Endothelial cell (in vitro differentiated cells): ENCODE measurements at regions not wholly inside any gene's neighbourhood (a gene's known extent, or its start where the extent isn't known, plus 50 kb on each side); places are given as distances from the start of the nearest gene placed in this dataset.
A peak's percentile ranks its signal among the peaks of the same experiment; 100 is the strongest.

ENCODE experiments used
- DNase-seq: peaks from one replicate; pipeline ENCODE4 v3.0.0; 2021; ENCODE audit warnings: low spot score
- H3K27ac Mint-ChIP-seq: one replicate; pipeline ENCODE4 v1.8.0; 2021; ENCODE audit warnings: mixed read lengths, inconsistent platforms; ENCODE audit not compliant: unreplicated experiment
- H3K27me3 Mint-ChIP-seq: one replicate; pipeline ENCODE4 v1.8.0; 2021; ENCODE audit warnings: mild to moderate bottlenecking, moderate library complexity, mixed read lengths, inconsistent platforms; ENCODE audit not compliant: unreplicated experiment
- H3K36me3 Mint-ChIP-seq: one replicate; pipeline ENCODE4 v1.8.0; 2021; ENCODE audit warnings: mild to moderate bottlenecking, low read depth, mixed read lengths, inconsistent platforms; ENCODE audit not compliant: unreplicated experiment
- H3K4me1 Mint-ChIP-seq: one replicate; pipeline ENCODE4 v1.8.0; 2021; ENCODE audit warnings: mild to moderate bottlenecking, mixed read lengths, inconsistent platforms; ENCODE audit not compliant: unreplicated experiment
- H3K4me3 Mint-ChIP-seq: one replicate; pipeline ENCODE4 v1.8.0; 2021; ENCODE audit warnings: mild to moderate bottlenecking, mixed read lengths, inconsistent platforms; ENCODE audit not compliant: unreplicated experiment
- H3K9me3 Mint-ChIP-seq: one replicate; pipeline ENCODE4 v1.8.0; 2021; ENCODE audit warnings: mixed read lengths, inconsistent platforms; ENCODE audit not compliant: unreplicated experiment
- CTCF ChIP-seq: fragments of 200-600 bp; sonication (generic); IDR thresholded peaks from one replicate; pipeline ENCODE4 v1.5.0; 2021; ENCODE audit warnings: antibody characterized with exemption; ENCODE audit not compliant: unreplicated experiment

- DNase-seq: no peak
- H3K4me1 Mint-ChIP-seq: peaks cover 6% of the 10 kb centered on the region
- TF ChIP-seq CTCF: no peak
Observed at GRCh38 chr10:118865998-118866693, 111.4 kb upstream of the CACUL1 start.

GRCh38 chr10:118867768-118868167 is 113.0 kb upstream of the CACUL1 start:
- DNase-seq: no peak
- Mint-ChIP-seq H3K36me3 (no peaks in the 10 kb centered on the region), H3K27me3 (peaks cover 3% of the 10 kb centered on the region), H3K9me3 (no peaks in the 10 kb centered on the region), H3K27ac (no peak overlapping the region), H3K4me3 (no peak overlapping the region), H3K4me1 (peaks cover 9% of the 10 kb centered on the region)
- no peak for TF ChIP-seq CTCF

More at GRCh38 chr10:118865998-118866693, 111.4 kb upstream of the CACUL1 start:
- Mint-ChIP-seq H3K27me3 (no peaks in the 10 kb centered on the region), H3K4me3 (no peak overlapping the region), H3K27ac (no peak overlapping the region), H3K36me3 (no peaks in the 10 kb centered on the region), H3K9me3 (no peaks in the 10 kb centered on the region)

GRCh38 chr10:118868589-118868988 is 113.8 kb upstream of the CACUL1 start:
- Mint-ChIP-seq H3K4me1 (peaks cover 9% of the 10 kb centered on the region), H3K27me3 (peaks cover 3% of the 10 kb centered on the region), H3K36me3 (no peaks in the 10 kb centered on the region), H3K9me3 (no peaks in the 10 kb centered on the region), H3K4me3 (no peak overlapping the region), H3K27ac (no peak overlapping the region)
- no peak for TF ChIP-seq CTCF
- DNase-seq: no peak

- H3K9me3 Mint-ChIP-seq: no peaks in the 10 kb centered on the region
- peaks cover 3% of the 10 kb centered on the region for H3K27me3 Mint-ChIP-seq
- no peaks in the 10 kb centered on the region for H3K36me3 Mint-ChIP-seq
- peak; percentile 30 for DNase-seq
- no peak overlapping the region for H3K27ac Mint-ChIP-seq
- TF ChIP-seq CTCF: no peak
- peaks cover 9% of the 10 kb centered on the region for H3K4me1 Mint-ChIP-seq
- no peak overlapping the region for H3K4me3 Mint-ChIP-seq
Observed at GRCh38 chr10:118870467-118871243, 115.9 kb upstream of the CACUL1 start.
